PFSK-1 (cell line): ENCODE measurements at regions not wholly inside any gene's neighbourhood (a gene's known extent, or its start where the extent isn't known, plus 50 kb on each side); places are given as distances from the start of the nearest gene placed in this dataset.

ENCODE experiments used
- FOXP2 ChIP-seq: optimal IDR thresholded peaks from 2 replicates; pipeline ENCODE3; 2011; ENCODE audit warnings: borderline replicate concordance, control low read depth, inconsistent platforms; ENCODE audit not compliant: insufficient read depth; ENCODE audit errors: extremely low read length, extremely low read depth
- POLR2AphosphoS5 ChIP-seq: IDR thresholded peaks from 2 replicates; pipeline ENCODE4 v1.6.1; 2012; ENCODE audit warnings: low read depth, mild to moderate bottlenecking, control low read depth, low read length, moderate library complexity
- REST ChIP-seq, 2 experiments: IDR thresholded peaks; 2 replicates each; pipeline versions ENCODE4 v1.6.1 to v1.8.0; 2011 to 2012; ENCODE audit warnings: low read depth in 2 of 2, low read length in 2 of 2, control low read depth in 1 of 2, inconsistent platforms in 1 of 2, mild to moderate bottlenecking in 1 of 2, moderate library complexity in 1 of 2; ENCODE audit not compliant: insufficient read depth in 1 of 2
- TAF1 ChIP-seq: IDR thresholded peaks from 2 replicates; pipeline ENCODE4 v1.6.1; 2012; ENCODE audit warnings: low read length, control low read depth, borderline replicate concordance; ENCODE audit not compliant: insufficient read depth

DNA sequence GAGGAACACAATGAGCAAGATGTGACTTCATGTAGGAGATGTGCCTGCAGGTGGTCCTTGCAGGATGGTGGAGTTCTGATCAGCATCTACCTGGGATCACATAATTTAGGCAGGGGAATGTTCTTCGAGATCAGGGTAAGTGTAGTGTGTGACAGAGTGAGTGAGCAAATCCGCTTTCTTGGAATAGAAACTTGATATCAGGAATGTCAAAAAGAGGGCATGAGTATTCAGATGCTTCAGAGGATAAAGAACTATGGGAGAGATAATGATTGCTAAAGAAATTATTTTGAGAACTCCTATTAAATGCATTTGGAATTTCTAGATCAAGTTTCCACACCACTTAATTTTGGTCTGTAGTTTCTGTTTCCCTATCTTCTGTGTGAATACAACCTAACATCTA lies 463.6 kb upstream of the SLC14A2 start:
- TF ChIP-seq POLR2AphosphoS5 (no peak), REST (IDR thresholded peaks at IDR 0.05; ENCODE audit: insufficient read depth in 1 of 2, low read depth in 2 of 2, low read length in 2 of 2) (no peak), TAF1 (no peak), FOXP2 (no peak)
